ENCODE measurements at regions not wholly inside any gene's neighbourhood (a gene's known extent, or its start where the extent isn't known, plus 50 kb on each side); places are given as distances from the start of the nearest gene placed in this dataset.
"Not testable (repeated sequence)": the region's sequence is repeated elsewhere in the genome, so short reads cannot be mapped to it uniquely, and the experiment has no call there.

GRCh38 chr5:106796081-106796480 is 874.7 kb downstream of the EFNA5 start:
- no peak overlapping the region for H3K4me3 ChIP-seq (ENCODE audit: low read depth in 1 of 2, low read length in 1 of 2)
- no peak overlapping the region for H3K27ac ChIP-seq
- H3K9me3 ChIP-seq: no peaks in the 10 kb centered on the region
- no peaks in the 10 kb centered on the region for H3K36me3 ChIP-seq
- no peaks in the 10 kb centered on the region for H3K4me1 ChIP-seq (ENCODE audit: control insufficient read depth in 1 of 2, insufficient read depth in 1 of 2, low read depth in 1 of 2, low read length in 1 of 2)
- no peaks in the 10 kb centered on the region for H3K27me3 ChIP-seq
- no peak for TF ChIP-seq CTCF (IDR thresholded peaks at IDR 0.05)

DNA sequence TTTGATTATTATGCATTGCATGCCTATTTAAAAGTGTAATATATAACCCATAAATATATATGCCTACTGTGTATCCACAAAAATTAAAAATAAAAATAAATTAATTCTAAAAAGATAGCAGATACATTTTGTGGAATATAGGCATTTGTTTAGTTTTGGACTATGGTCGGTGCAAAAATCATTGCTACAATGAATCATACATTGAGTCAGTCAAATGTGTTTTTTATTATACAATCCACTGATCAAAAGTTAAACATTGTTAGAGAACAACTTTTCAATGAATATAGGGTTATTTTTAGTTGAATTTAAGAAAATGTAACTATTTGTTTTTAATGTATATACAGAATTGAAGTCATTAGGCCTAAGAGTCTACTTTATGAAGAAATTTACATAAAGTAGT is 885.9 kb downstream of the EFNA5 start:
- TF ChIP-seq CTCF (IDR thresholded peaks at IDR 0.05): no peak
- H3K27ac ChIP-seq: no peak overlapping the region
- no peak overlapping the region for H3K4me3 ChIP-seq (ENCODE audit: low read depth in 1 of 2, low read length in 1 of 2)
- no peaks in the 10 kb centered on the region for H3K27me3 ChIP-seq
- no peaks in the 10 kb centered on the region for H3K36me3 ChIP-seq
- H3K4me1 ChIP-seq (ENCODE audit: control insufficient read depth in 1 of 2, insufficient read depth in 1 of 2, low read depth in 1 of 2, low read length in 1 of 2): no peaks in the 10 kb centered on the region
- H3K9me3 ChIP-seq: no peaks in the 10 kb centered on the region

DNA sequence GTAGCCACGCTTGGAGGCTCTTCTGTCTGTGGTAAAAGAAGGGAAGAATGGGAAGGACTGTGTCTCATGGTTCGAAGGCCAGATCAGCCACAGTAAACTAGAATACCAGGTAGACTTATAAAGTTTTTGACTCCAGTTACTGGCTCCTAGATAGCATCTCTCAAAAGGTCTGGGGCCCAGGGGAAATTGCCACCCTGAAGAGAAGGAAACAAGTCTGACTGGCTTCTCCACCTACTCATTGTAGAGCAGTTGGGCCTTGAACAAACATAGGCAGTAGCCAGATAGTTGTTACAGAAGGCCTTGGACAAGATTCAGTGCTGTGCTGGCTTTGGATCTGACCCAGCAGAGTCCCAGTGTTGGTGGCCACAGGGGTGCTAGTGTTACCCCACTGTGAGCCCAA is 890.4 kb downstream of the EFNA5 start:
- H3K27ac ChIP-seq: no peak overlapping the region
- H3K27me3 ChIP-seq: no peaks in the 10 kb centered on the region
- H3K36me3 ChIP-seq: no peaks in the 10 kb centered on the region
- no peak overlapping the region for H3K4me3 ChIP-seq (ENCODE audit: low read depth in 1 of 2, low read length in 1 of 2)
- no peaks in the 10 kb centered on the region for H3K9me3 ChIP-seq
- H3K4me1 ChIP-seq (ENCODE audit: control insufficient read depth in 1 of 2, insufficient read depth in 1 of 2, low read depth in 1 of 2, low read length in 1 of 2): no peaks in the 10 kb centered on the region
- TF ChIP-seq CTCF (IDR thresholded peaks at IDR 0.05): no peak

GRCh38 chr5:106776515-106776914 is 894.2 kb downstream of the EFNA5 start:
- not testable (repeated sequence) for H3K4me3 ChIP-seq (ENCODE audit: low read depth in 1 of 2, low read length in 1 of 2); H3K27ac ChIP-seq; H3K36me3 ChIP-seq; H3K4me1 ChIP-seq (ENCODE audit: control insufficient read depth in 1 of 2, insufficient read depth in 1 of 2, low read depth in 1 of 2, low read length in 1 of 2); H3K27me3 ChIP-seq; H3K9me3 ChIP-seq

GRCh38 chr5:106768392-106768791 is 902.3 kb downstream of the EFNA5 start:
- H3K4me1 ChIP-seq (ENCODE audit: control insufficient read depth in 1 of 2, insufficient read depth in 1 of 2, low read depth in 1 of 2, low read length in 1 of 2): no peaks in the 10 kb centered on the region
- H3K36me3 ChIP-seq: no peaks in the 10 kb centered on the region
- H3K9me3 ChIP-seq: no peaks in the 10 kb centered on the region
- TF ChIP-seq CTCF (IDR thresholded peaks at IDR 0.05): no peak
- H3K27me3 ChIP-seq: no peaks in the 10 kb centered on the region
- H3K4me3 ChIP-seq (ENCODE audit: low read depth in 1 of 2, low read length in 1 of 2): no peak overlapping the region
- H3K27ac ChIP-seq: no peak overlapping the region

DNA sequence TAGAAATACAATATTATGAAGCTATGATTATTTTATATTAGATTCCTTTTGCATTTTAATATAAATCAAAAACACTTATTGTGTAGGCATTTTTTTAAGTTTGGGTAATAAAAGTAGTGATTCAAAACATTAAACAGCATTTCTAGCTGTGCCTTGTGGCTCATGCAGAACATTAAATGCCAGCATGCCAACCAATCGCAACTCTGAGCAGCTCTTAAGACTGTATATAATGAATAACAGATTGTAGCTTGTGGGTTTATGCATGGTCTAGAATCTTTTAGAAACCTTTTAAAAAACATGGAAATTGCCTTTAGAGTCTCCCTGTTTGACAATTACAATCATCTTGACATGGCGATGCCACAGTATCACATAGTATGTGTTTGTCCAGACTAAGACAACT is 903.8 kb downstream of the EFNA5 start:
- no peak for TF ChIP-seq CTCF (IDR thresholded peaks at IDR 0.05)
- Histone ChIP-seq H3K27me3 (no peaks in the 10 kb centered on the region), H3K27ac (no peak overlapping the region), H3K4me3 (ENCODE audit: low read depth in 1 of 2, low read length in 1 of 2) (no peak overlapping the region), H3K36me3 (no peaks in the 10 kb centered on the region), H3K4me1 (ENCODE audit: control insufficient read depth in 1 of 2, insufficient read depth in 1 of 2, low read depth in 1 of 2, low read length in 1 of 2) (no peaks in the 10 kb centered on the region), H3K9me3 (no peaks in the 10 kb centered on the region)

Data from neutrophil (primary cell).